Neural cell (in vitro differentiated cells): ENCODE measurements at regions not wholly inside any gene's neighbourhood (a gene's known extent, or its start where the extent isn't known, plus 50 kb on each side); places are given as distances from the start of the nearest gene placed in this dataset.

Experiments
- H2AFZ ChIP-seq: fragments of 200-600, 300-800 bp; sonication (generic), shearing (Covaris generic); 2 replicates; pipeline ENCODE4 v1.6.0; 2014; ENCODE audit warnings: low read depth, mild to moderate bottlenecking, antibody characterized with exemption, low read length, moderate library complexity
- H3F3A ChIP-seq: fragments of 200-600 bp; shearing (Covaris generic); 2 replicates; pipeline ENCODE4 v1.6.1; 2016; ENCODE audit warnings: mild to moderate bottlenecking, moderate library complexity, mixed read lengths, antibody characterized with exemption, low read length; ENCODE audit not compliant: insufficient read depth, poor library complexity, severe bottlenecking
- H3K27ac ChIP-seq: fragments of 200-600, 300-800 bp; sonication (generic), shearing (Covaris generic); 2 replicates; pipeline ENCODE4 v1.5.1; 2014; ENCODE audit warnings: mild to moderate bottlenecking, low read length, moderate library complexity
- H3K27me3 ChIP-seq: fragments of 300-800, 200-600 bp; sonication (generic), shearing (Covaris generic); 2 replicates; pipeline ENCODE4 v1.6.0; 2014; ENCODE audit warnings: mild to moderate bottlenecking, low read depth, low read length, moderate library complexity; ENCODE audit not compliant: insufficient read depth
- H3K36me3 ChIP-seq: fragments of 300-800, 200-600 bp; sonication (generic), shearing (Covaris generic); 2 replicates; pipeline ENCODE4 v1.5.1; 2014; ENCODE audit warnings: mild to moderate bottlenecking, antibody characterized with exemption, low read length, moderate library complexity; ENCODE audit not compliant: insufficient read depth
- H3K4me2 ChIP-seq: fragments of 300-800, 200-600 bp; sonication (generic), shearing (Covaris generic); 2 replicates; pipeline ENCODE4 v1.6.0; 2014; ENCODE audit warnings: mild to moderate bottlenecking, low read length
- H3K4me3 ChIP-seq: fragments of 300-800, 200-600 bp; sonication (generic), shearing (Covaris generic); 2 replicates; pipeline ENCODE4 v1.5.1; 2014; ENCODE audit warnings: mild to moderate bottlenecking, low read length, moderate library complexity
- H3K79me2 ChIP-seq: fragments of 200-600 bp; shearing (Covaris generic); replicated peaks from 2 replicates; pipeline ENCODE4 v1.6.0; 2014; ENCODE audit warnings: mild to moderate bottlenecking, low read length, moderate library complexity; ENCODE audit not compliant: insufficient read depth
- H3K9ac ChIP-seq: fragments of 300-800, 200-600 bp; sonication (generic), shearing (Covaris generic); 2 replicates; pipeline ENCODE4 v1.6.1; 2016; ENCODE audit warnings: mild to moderate bottlenecking, low read length, mixed read lengths
- H3K9me2 ChIP-seq: fragments of 200-600 bp; shearing (Covaris generic); 2 replicates; pipeline ENCODE4 v1.6.1; 2016; ENCODE audit warnings: mild to moderate bottlenecking, low read length, mixed read lengths; ENCODE audit not compliant: insufficient read depth
- H3K9me3 ChIP-seq: fragments of 200-600, 300-800 bp; sonication (generic), shearing (Covaris generic); 2 replicates; pipeline ENCODE4 v1.6.1; 2016; ENCODE audit warnings: mild to moderate bottlenecking, mixed run types, low read length, moderate library complexity, mixed read lengths
- H4K20me1 ChIP-seq: fragments of 200-600 bp; shearing (Covaris generic); 2 replicates; pipeline ENCODE4 v1.6.1; 2016; ENCODE audit warnings: mild to moderate bottlenecking, mixed run types; ENCODE audit not compliant: insufficient read depth
- CTCF ChIP-seq: fragments of 450-650 bp; IDR thresholded peaks from 2 replicates; pipeline ENCODE4 v1.5.1; 2014; ENCODE audit warnings: antibody characterized with exemption, mild to moderate bottlenecking, moderate library complexity; ENCODE audit not compliant: poor library complexity, severe bottlenecking
- EP300 ChIP-seq: fragments of 450-650 bp; conservative IDR thresholded peaks from 2 replicates; pipeline ENCODE4 v1.6.1; 2014; ENCODE audit warnings: antibody characterized with exemption, mild to moderate bottlenecking, moderate library complexity; ENCODE audit not compliant: poor library complexity, severe bottlenecking
- EZH2 ChIP-seq: fragments of 200-600, 300-800 bp; shearing (Covaris generic), sonication (generic); IDR thresholded peaks from 2 replicates; pipeline ENCODE4 v1.6.1; 2014; ENCODE audit warnings: antibody characterized with exemption, low read length, borderline replicate concordance, mild to moderate bottlenecking; ENCODE audit not compliant: insufficient read depth, poor library complexity, severe bottlenecking
- MXI1 ChIP-seq: fragments of 450-650 bp; conservative IDR thresholded peaks from 2 replicates; pipeline ENCODE4 v1.6.1; 2014; ENCODE audit warnings: antibody characterized with exemption, mild to moderate bottlenecking; ENCODE audit not compliant: poor library complexity, severe bottlenecking
- POLR2AphosphoS5 ChIP-seq: IDR thresholded peaks from 2 replicates; pipeline ENCODE4 v1.6.1; 2012
- RAD21 ChIP-seq: fragments of 450-650 bp; conservative IDR thresholded peaks from 2 replicates; pipeline ENCODE4 v1.6.1; 2014; ENCODE audit warnings: antibody characterized with exemption, mild to moderate bottlenecking, moderate library complexity
- REST ChIP-seq: IDR thresholded peaks from 2 replicates; pipeline ENCODE4 v1.6.1; 2012; ENCODE audit warnings: borderline replicate concordance
- SMC3 ChIP-seq: fragments of 450-650 bp; conservative IDR thresholded peaks from 2 replicates; pipeline ENCODE4 v1.6.1; 2014; ENCODE audit warnings: antibody characterized with exemption, mild to moderate bottlenecking, moderate library complexity; ENCODE audit not compliant: poor library complexity
- TAF1 ChIP-seq: IDR thresholded peaks from 2 replicates; pipeline ENCODE4 v1.6.1; 2012; ENCODE audit warnings: low read depth

GRCh38 chrX:68941385-68941952 is 112.6 kb downstream of the EFNB1 start:
- H3F3A ChIP-seq: no peaks in the 10 kb centered on the region
- H3K36me3 ChIP-seq: no peaks in the 10 kb centered on the region
- H3K79me2 ChIP-seq: no peaks in the 10 kb centered on the region
- H4K20me1 ChIP-seq: no peaks in the 10 kb centered on the region
- H3K9ac ChIP-seq: no peak overlapping the region
- H3K9me3 ChIP-seq: no peaks in the 10 kb centered on the region
- H3K9me2 ChIP-seq: no peaks in the 10 kb centered on the region
- H3K4me3 ChIP-seq: no peak overlapping the region
- no peak overlapping the region for H3K27ac ChIP-seq
- H2AFZ ChIP-seq: no peak overlapping the region
- TF ChIP-seq EZH2 (no peak), MXI1 (no peak), EP300 (no peak), REST (no peak), RAD21 (no peak), SMC3 (no peak), TAF1 (no peak), CTCF (no peak), POLR2AphosphoS5 (no peak)
- H3K27me3 ChIP-seq: no peaks in the 10 kb centered on the region
- no peak overlapping the region for H3K4me2 ChIP-seq

- H3K27me3 ChIP-seq: no peaks in the 10 kb centered on the region
- H3K4me3 ChIP-seq: no peak overlapping the region
- H3K4me2 ChIP-seq: no peak overlapping the region
- no peaks in the 10 kb centered on the region for H3K9me3 ChIP-seq
- no peaks in the 10 kb centered on the region for H3K36me3 ChIP-seq
- no peak for TF ChIP-seq MXI1
- no peak for TF ChIP-seq CTCF
- TF ChIP-seq RAD21: no peak
- no peak for TF ChIP-seq EP300
- no peak for TF ChIP-seq SMC3
- no peak for TF ChIP-seq REST
- TF ChIP-seq POLR2AphosphoS5: no peak
- no peak for TF ChIP-seq EZH2
- TF ChIP-seq TAF1: no peak
- no peak overlapping the region for H2AFZ ChIP-seq
- H3F3A ChIP-seq: no peaks in the 10 kb centered on the region
- H4K20me1 ChIP-seq: no peaks in the 10 kb centered on the region
- no peak overlapping the region for H3K27ac ChIP-seq
- no peak overlapping the region for H3K9ac ChIP-seq
- no peaks in the 10 kb centered on the region for H3K9me2 ChIP-seq
- H3K79me2 ChIP-seq: no peaks in the 10 kb centered on the region
Measured at GRCh38 chrX:68940601-68941000, 111.8 kb downstream of the EFNB1 start.
